ENCODE measurements at regions not wholly inside any gene's neighbourhood (a gene's known extent, or its start where the extent isn't known, plus 50 kb on each side); places are given as distances from the start of the nearest gene placed in this dataset.
"Not testable (repeated sequence)": the region's sequence is repeated elsewhere in the genome, so short reads cannot be mapped to it uniquely, and the experiment has no call there.

- no peak for DNase-seq
Observed at GRCh38 chr9:13478639-13479038, 199.1 kb upstream of the MPDZ start.

GRCh38 chr9:13478160-13478559 is 198.7 kb upstream of the MPDZ start:
- no peak for DNase-seq

- no peak for DNase-seq
Observed at GRCh38 chr9:13470836-13471235, 191.3 kb upstream of the MPDZ start.

- no peak for DNase-seq
Observed at GRCh38 chr9:13467157-13467556, 187.7 kb upstream of the MPDZ start.

- no peak for DNase-seq
Observed at GRCh38 chr9:13461414-13461991, 182.0 kb upstream of the MPDZ start.

GRCh38 chr9:13459071-13459470 is 179.6 kb upstream of the MPDZ start:
- DNase-seq: no peak

GRCh38 chr9:13457795-13458194 is 178.3 kb upstream of the MPDZ start:
- DNase-seq: no peak

GRCh38 chr9:13450723-13451122 is 171.2 kb upstream of the MPDZ start:
- DNase-seq: peak; percentile 84

GRCh38 chr9:13448482-13448881 is 169.0 kb upstream of the MPDZ start:
- no peak for DNase-seq

- DNase-seq: peak; percentile 68
Observed at GRCh38 chr9:13447843-13448422, 168.4 kb upstream of the MPDZ start.

GRCh38 chr9:13446938-13447842 is 167.7 kb upstream of the MPDZ start:
- DNase-seq: no peak

- no peak for DNase-seq
Observed at GRCh38 chr9:13446286-13446937, 166.9 kb upstream of the MPDZ start.

GRCh38 chr9:13445103-13445500 is 165.6 kb upstream of the MPDZ start:
- DNase-seq: peak; percentile 55

- DNase-seq: no peak
Observed at GRCh38 chr9:13444245-13445102, 165.0 kb upstream of the MPDZ start.

- DNase-seq: peak; percentile 81
Observed at GRCh38 chr9:13443346-13444244, 164.1 kb upstream of the MPDZ start.

- DNase-seq: no peak
Observed at GRCh38 chr9:13439685-13440476, 160.4 kb upstream of the MPDZ start.

GRCh38 chr9:13437866-13438265 is 158.4 kb upstream of the MPDZ start:
- DNase-seq: no peak

- no peak for DNase-seq
Observed at GRCh38 chr9:13436591-13436990, 157.1 kb upstream of the MPDZ start.

- DNase-seq: not testable (repeated sequence)
Observed at GRCh38 chr9:13433453-13433852, 154.0 kb upstream of the MPDZ start.

- no peak for DNase-seq
Observed at GRCh38 chr9:13432904-13433303, 153.4 kb upstream of the MPDZ start.

- DNase-seq: peak; percentile 27
Observed at GRCh38 chr9:13431692-13432091, 152.2 kb upstream of the MPDZ start.

Data from COR-L47 (cell line).